Endothelial cell of umbilical vein (primary cell): ENCODE measurements at regions not wholly inside any gene's neighbourhood (a gene's known extent, or its start where the extent isn't known, plus 50 kb on each side); places are given as distances from the start of the nearest gene placed in this dataset.

Source experiments
- EZH2 ChIP-seq: IDR thresholded peaks from 2 replicates; pipeline ENCODE4 v1.6.1; 2012; ENCODE audit warnings: borderline replicate concordance, low read depth, mild to moderate bottlenecking, moderate library complexity, low read length, inconsistent platforms; ENCODE audit not compliant: severe bottlenecking
- FOS ChIP-seq: IDR thresholded peaks from 2 replicates; pipeline ENCODE4 v1.6.1; 2011; ENCODE audit warnings: mild to moderate bottlenecking, low read length, moderate library complexity, borderline replicate concordance; ENCODE audit not compliant: insufficient read depth
- JUN ChIP-seq: IDR thresholded peaks from 2 replicates; pipeline ENCODE4 v1.6.1; 2011; ENCODE audit warnings: borderline replicate concordance, low read depth; ENCODE audit not compliant: insufficient read length, insufficient read depth
- TF ChIP-seq, protein P1 (sequence below): IDR thresholded peaks from 2 replicates; pipeline ENCODE4 v1.6.1; 2011; ENCODE audit not compliant: insufficient read depth, insufficient read length
- TF ChIP-seq, protein P2 (sequence below), 2 donors: IDR thresholded peaks; 1 replicate in 1 of 2; 2 replicates in 1 of 2; pipeline ENCODE4 v1.5.1; 2011; ENCODE audit warnings: low read length in 2 of 2, mild to moderate bottlenecking in 2 of 2, moderate library complexity in 2 of 2, control low read depth in 1 of 2, inconsistent platforms in 1 of 2, low read depth in 1 of 2; ENCODE audit not compliant: insufficient read depth in 1 of 2; ENCODE audit errors: extremely low read depth in 1 of 2

DNA sequence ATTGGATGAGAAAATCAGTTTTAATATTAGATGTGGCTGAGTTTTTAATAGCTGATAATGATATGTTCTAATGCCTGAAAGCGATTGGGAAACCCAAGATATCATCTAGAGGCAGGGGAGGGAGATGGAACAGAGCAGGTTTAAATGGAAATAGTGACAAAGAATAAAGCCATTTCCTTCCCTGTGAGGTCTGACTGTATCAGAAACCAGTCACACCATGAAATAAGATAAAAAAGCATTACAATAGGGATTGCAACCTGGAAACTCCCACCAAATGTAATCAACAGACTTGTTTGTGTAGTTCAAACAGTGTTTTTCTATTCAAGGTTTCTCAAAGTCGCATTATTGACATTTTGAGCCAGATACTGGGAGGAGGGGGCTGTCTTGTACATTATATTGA is 110.1 kb upstream of the SMIM23 start:
- TF ChIP-seq EZH2: no peak
- TF ChIP-seq, protein P1, sequence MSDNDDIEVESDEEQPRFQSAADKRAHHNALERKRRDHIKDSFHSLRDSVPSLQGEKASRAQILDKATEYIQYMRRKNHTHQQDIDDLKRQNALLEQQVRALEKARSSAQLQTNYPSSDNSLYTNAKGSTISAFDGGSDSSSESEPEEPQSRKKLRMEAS: no peak
- TF ChIP-seq JUN: no peak
- TF ChIP-seq, protein P2, sequence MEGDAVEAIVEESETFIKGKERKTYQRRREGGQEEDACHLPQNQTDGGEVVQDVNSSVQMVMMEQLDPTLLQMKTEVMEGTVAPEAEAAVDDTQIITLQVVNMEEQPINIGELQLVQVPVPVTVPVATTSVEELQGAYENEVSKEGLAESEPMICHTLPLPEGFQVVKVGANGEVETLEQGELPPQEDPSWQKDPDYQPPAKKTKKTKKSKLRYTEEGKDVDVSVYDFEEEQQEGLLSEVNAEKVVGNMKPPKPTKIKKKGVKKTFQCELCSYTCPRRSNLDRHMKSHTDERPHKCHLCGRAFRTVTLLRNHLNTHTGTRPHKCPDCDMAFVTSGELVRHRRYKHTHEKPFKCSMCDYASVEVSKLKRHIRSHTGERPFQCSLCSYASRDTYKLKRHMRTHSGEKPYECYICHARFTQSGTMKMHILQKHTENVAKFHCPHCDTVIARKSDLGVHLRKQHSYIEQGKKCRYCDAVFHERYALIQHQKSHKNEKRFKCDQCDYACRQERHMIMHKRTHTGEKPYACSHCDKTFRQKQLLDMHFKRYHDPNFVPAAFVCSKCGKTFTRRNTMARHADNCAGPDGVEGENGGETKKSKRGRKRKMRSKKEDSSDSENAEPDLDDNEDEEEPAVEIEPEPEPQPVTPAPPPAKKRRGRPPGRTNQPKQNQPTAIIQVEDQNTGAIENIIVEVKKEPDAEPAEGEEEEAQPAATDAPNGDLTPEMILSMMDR (IDR thresholded peaks at IDR 0.05; ENCODE audit: extremely low read depth in 1 of 2, insufficient read depth in 1 of 2, low read depth in 1 of 2, low read length in 2 of 2): no peak
- no peak for TF ChIP-seq FOS
